Breast epithelium (tissue), 4 donors: ENCODE measurements at regions not wholly inside any gene's neighbourhood (a gene's known extent, or its start where the extent isn't known, plus 50 kb on each side); places are given as distances from the start of the nearest gene placed in this dataset.

Experiments used
- DNase-seq, 2 donors: peaks; one replicate each; pipeline ENCODE4 v3.0.0-alpha.2; 2019; ENCODE audit warnings: low spot score in 2 of 2
- H3K27ac ChIP-seq, 2 donors: fragments of 200-600 bp; sonication (generic) in 1 of 2; one replicate each; pipeline ENCODE4 v1.5.1; 2016 to 2019; ENCODE audit warnings: mild to moderate bottlenecking in 1 of 2
- H3K27me3 ChIP-seq, 2 donors: fragments of 200-600 bp; sonication (generic) in 1 of 2; one replicate each; pipeline versions ENCODE4 v1.5.1 to v1.6.0; 2017 to 2019; ENCODE audit warnings: control low read depth in 1 of 2, mild to moderate bottlenecking in 1 of 2
- H3K36me3 ChIP-seq: fragments of 200-600 bp; one replicate; pipeline ENCODE4 v1.5.1; 2019
- H3K4me1 ChIP-seq, 2 donors: fragments of 200-600 bp; sonication (generic); one replicate each; pipeline ENCODE4 v1.5.1; 2016 to 2019; ENCODE audit warnings: control low read depth in 1 of 2
- H3K4me3 ChIP-seq, 3 donors: fragments of 200-600 bp; sonication (generic); 1 replicate in 2 of 3; 2 replicates in 1 of 3; pipeline ENCODE4 v1.5.1; 2016 to 2019; ENCODE audit warnings: mild to moderate bottlenecking in 3 of 3, moderate library complexity in 2 of 3
- H3K9me3 ChIP-seq, 2 donors: fragments of 200-600 bp; sonication (generic) in 1 of 2; one replicate each; pipeline ENCODE4 v1.5.1; 2016 to 2019; ENCODE audit warnings: control low read depth in 1 of 2
- POLR2A ChIP-seq: fragments of 450-650 bp; IDR thresholded peaks from one replicate; pipeline ENCODE4 v1.6.1; 2016; ENCODE audit warnings: antibody characterized with exemption, mild to moderate bottlenecking, moderate library complexity
- POLR2AphosphoS5 ChIP-seq, 3 donors: sonication (generic); formaldehyde crosslinking; IDR thresholded peaks; one replicate each; pipeline ENCODE4 v1.6.1; 2017; ENCODE audit warnings: antibody characterized with exemption in 3 of 3
- intact Hi-C: fragments of 100-400 bp; cut with DNase I; formaldehyde crosslinking; loops from one replicate; pipeline ENCODE4 v1.15.1; 2023; ENCODE audit warnings: low total_unique reads
- TF ChIP-seq, protein P1 (sequence below), 3 donors: fragments of 450-650 bp; IDR thresholded peaks; one replicate each; pipeline ENCODE4 v1.5.1; 2016 to 2017; ENCODE audit warnings: antibody characterized with exemption in 3 of 3, mild to moderate bottlenecking in 3 of 3, moderate library complexity in 3 of 3

DNA sequence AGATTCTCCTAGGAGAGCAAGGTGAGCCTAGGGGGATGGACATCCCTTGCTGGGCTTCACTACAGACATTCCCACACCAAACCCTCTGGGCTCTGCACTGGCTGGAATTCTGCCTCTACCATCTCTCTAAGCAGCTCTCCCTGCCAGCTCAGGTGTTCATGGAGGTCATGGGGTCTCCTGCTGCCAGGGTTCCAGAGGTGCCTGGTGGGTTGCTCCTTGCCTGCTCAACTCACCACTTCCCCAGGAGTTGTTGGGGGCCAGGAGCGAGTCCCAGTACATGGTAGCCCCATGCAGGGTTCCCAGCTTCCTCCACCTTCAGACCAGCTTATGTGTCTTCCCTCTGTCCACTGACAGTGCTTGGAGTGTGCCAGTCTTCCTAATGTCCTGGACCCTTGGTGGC is 167.8 kb upstream of the PAQR3 start:
- Histone ChIP-seq H3K4me1 (no peaks in the 10 kb centered on the region), H3K27me3 (no peaks in the 10 kb centered on the region), H3K27ac (no peak overlapping the region), H3K36me3 (no peaks in the 10 kb centered on the region), H3K9me3 (peaks cover 0 to 4% of the 10 kb centered on the region in 2 donors), H3K4me3 (no peak overlapping the region)
- DNase-seq = no peak
- TF ChIP-seq, protein P1, sequence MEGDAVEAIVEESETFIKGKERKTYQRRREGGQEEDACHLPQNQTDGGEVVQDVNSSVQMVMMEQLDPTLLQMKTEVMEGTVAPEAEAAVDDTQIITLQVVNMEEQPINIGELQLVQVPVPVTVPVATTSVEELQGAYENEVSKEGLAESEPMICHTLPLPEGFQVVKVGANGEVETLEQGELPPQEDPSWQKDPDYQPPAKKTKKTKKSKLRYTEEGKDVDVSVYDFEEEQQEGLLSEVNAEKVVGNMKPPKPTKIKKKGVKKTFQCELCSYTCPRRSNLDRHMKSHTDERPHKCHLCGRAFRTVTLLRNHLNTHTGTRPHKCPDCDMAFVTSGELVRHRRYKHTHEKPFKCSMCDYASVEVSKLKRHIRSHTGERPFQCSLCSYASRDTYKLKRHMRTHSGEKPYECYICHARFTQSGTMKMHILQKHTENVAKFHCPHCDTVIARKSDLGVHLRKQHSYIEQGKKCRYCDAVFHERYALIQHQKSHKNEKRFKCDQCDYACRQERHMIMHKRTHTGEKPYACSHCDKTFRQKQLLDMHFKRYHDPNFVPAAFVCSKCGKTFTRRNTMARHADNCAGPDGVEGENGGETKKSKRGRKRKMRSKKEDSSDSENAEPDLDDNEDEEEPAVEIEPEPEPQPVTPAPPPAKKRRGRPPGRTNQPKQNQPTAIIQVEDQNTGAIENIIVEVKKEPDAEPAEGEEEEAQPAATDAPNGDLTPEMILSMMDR (IDR thresholded peaks at IDR 0.05) = no peak
- TF ChIP-seq POLR2A = no peak
- TF ChIP-seq POLR2AphosphoS5 (IDR thresholded peaks at IDR 0.05) = no peak
- intact Hi-C loops = no loop called here

DNA sequence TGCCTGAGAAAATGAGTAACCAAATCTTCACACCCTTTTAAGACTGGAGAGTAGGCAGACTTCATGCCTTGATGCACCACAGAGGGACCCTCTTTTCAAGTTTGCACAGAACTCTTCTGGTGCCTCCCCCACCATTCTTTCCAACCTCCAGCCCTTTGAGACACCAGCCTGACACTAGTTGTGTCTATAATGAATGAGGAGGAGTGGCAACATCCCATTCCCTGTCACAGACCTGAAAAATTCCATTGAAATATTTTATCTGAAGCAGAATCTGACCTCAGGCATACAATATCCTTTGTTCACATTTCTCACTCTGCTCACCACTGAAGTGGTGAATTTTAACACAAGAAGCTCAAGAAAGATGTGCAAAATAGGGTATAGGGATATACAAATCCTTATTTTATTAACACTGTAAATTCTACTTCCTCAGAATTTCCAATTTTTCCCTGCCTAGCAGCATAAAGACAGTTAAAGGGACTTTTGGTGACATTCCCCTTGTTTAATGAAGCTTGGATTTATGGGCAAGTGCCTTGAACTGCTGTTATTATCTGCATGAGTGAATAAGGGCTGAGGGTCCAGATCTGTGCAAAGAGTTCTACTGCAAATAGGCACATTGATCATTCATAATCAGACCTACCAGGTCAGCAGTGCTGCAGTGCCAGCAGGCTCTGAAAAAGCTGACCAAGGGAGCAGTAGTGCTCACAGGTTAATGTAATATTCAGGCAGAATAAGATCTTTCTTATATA is 149.9 kb upstream of the PAQR3 start:
- intact Hi-C loops = no loop called here
- H3K27me3 ChIP-seq = no peaks in the 10 kb centered on the region
- H3K4me1 ChIP-seq = no peaks in the 10 kb centered on the region
- TF ChIP-seq POLR2AphosphoS5 (IDR thresholded peaks at IDR 0.05) (no peak), POLR2A (no peak)
- TF ChIP-seq, protein P1 (IDR thresholded peaks at IDR 0.05) = no peak
- H3K36me3 ChIP-seq = no peaks in the 10 kb centered on the region
- no peak for DNase-seq
- H3K27ac ChIP-seq = no peak overlapping the region
- H3K9me3 ChIP-seq = no peaks in the 10 kb centered on the region
- no peak overlapping the region for H3K4me3 ChIP-seq

GRCh38 chr4:79087071-79087470 is 147.8 kb upstream of the PAQR3 start:
- Histone ChIP-seq H3K9me3 (peaks cover 0 to 3% of the 10 kb centered on the region in 2 donors), H3K4me1 (no peaks in the 10 kb centered on the region), H3K27ac (no peak overlapping the region), H3K4me3 (no peak overlapping the region), H3K36me3 (no peaks in the 10 kb centered on the region), H3K27me3 (no peaks in the 10 kb centered on the region)
- no peak for TF ChIP-seq POLR2AphosphoS5 (IDR thresholded peaks at IDR 0.05)
- no peak for TF ChIP-seq POLR2A
- TF ChIP-seq, protein P1 (IDR thresholded peaks at IDR 0.05) = no peak
- intact Hi-C loops = no loop called here
- DNase-seq = no peak

GRCh38 chr4:79083406-79084010 is 144.3 kb upstream of the PAQR3 start:
- Histone ChIP-seq H3K27me3 (no peaks in the 10 kb centered on the region), H3K9me3 (peaks cover 0 to 8% of the 10 kb centered on the region in 2 donors), H3K36me3 (no peaks in the 10 kb centered on the region), H3K27ac (peak overlapping the region in 1 of 2 donors; percentile 19), H3K4me1 (no peaks in the 10 kb centered on the region), H3K4me3 (no peak overlapping the region)
- peak in 1 of 3 donors; percentile 80 for TF ChIP-seq POLR2AphosphoS5 (IDR thresholded peaks at IDR 0.05)
- TF ChIP-seq, protein P1 (IDR thresholded peaks at IDR 0.05) = no peak
- DNase-seq = peak in 1 of 2 donors; percentile 27
- intact Hi-C loops = no loop called here

- no peaks in the 10 kb centered on the region for H3K27me3 ChIP-seq
- H3K27ac ChIP-seq = peak overlapping the region in 1 of 2 donors; percentile 19
- no peaks in the 10 kb centered on the region for H3K4me1 ChIP-seq
- intact Hi-C loops = no loop called here
- H3K36me3 ChIP-seq = no peaks in the 10 kb centered on the region
- no peak for DNase-seq
- no peak for TF ChIP-seq POLR2A
- H3K4me3 ChIP-seq = no peak overlapping the region
- peaks cover 0 to 8% of the 10 kb centered on the region in 2 donors for H3K9me3 ChIP-seq
Observed at GRCh38 chr4:79082997-79083396, 143.8 kb upstream of the PAQR3 start.
